ENCODE measurements at regions not wholly inside any gene's neighbourhood (a gene's known extent, or its start where the extent isn't known, plus 50 kb on each side); places are given as distances from the start of the nearest gene placed in this dataset.
"Not testable (repeated sequence)": the region's sequence is repeated elsewhere in the genome, so short reads cannot be mapped to it uniquely, and the experiment has no call there.

- DNase-seq, result no peak
- intact Hi-C loops (cut with DNase I), result no loop called here
- H3K9me3 ChIP-seq, result no peaks in the 10 kb centered on the region
Measured at GRCh38 chr4:28488021-28488420, 1627.4 kb downstream of the STIM2 start.

GRCh38 chr4:28490669-28491068 is 1630.0 kb downstream of the STIM2 start:
- Histone ChIP-seq H3K4me3 (no peak overlapping the region), H3K36me3 (no peaks in the 10 kb centered on the region), H3K27me3 (no peaks in the 10 kb centered on the region), H3K9me3 (no peaks in the 10 kb centered on the region), H3K4me1 (no peaks in the 10 kb centered on the region), H3K27ac (no peak overlapping the region)
- DNase-seq, result no peak
- TF ChIP-seq POLR2A (IDR thresholded peaks at IDR 0.05), result no peak
- no peak for TF ChIP-seq CTCF (IDR thresholded peaks at IDR 0.05)
- WGBS, 2 donors, result 74 to 78% methylated on average over 3 of the region's 3 CpGs
- intact Hi-C loops (cut with DNase I), result no loop called here

More at GRCh38 chr4:28488021-28488420, 1627.4 kb downstream of the STIM2 start:
- H3K4me1 ChIP-seq, result no peaks in the 10 kb centered on the region
- no peaks in the 10 kb centered on the region for H3K27me3 ChIP-seq
- no peaks in the 10 kb centered on the region for H3K36me3 ChIP-seq
- WGBS, 2 donors, result 60 to 78% methylated on average over 1 of the region's 1 CpG
- H3K4me3 ChIP-seq, result no peak overlapping the region
- no peak overlapping the region for H3K27ac ChIP-seq
- TF ChIP-seq CTCF (IDR thresholded peaks at IDR 0.05) (no peak), POLR2A (IDR thresholded peaks at IDR 0.05) (no peak)

- intact Hi-C loops (cut with DNase I), result no loop called here
- Histone ChIP-seq H3K27ac (no peak overlapping the region), H3K27me3 (no peaks in the 10 kb centered on the region), H3K36me3 (no peaks in the 10 kb centered on the region), H3K4me1 (no peaks in the 10 kb centered on the region), H3K4me3 (no peak overlapping the region), H3K9me3 (no peaks in the 10 kb centered on the region)
- WGBS, 2 donors, result 72 to 77% methylated on average over 4 of the region's 4 CpGs
- no peak for DNase-seq
- no peak for TF ChIP-seq CTCF (IDR thresholded peaks at IDR 0.05)
- TF ChIP-seq POLR2A (IDR thresholded peaks at IDR 0.05), result no peak
Measured at GRCh38 chr4:28505064-28505463, 1644.4 kb downstream of the STIM2 start.

GRCh38 chr4:28508636-28509035 is 1648.0 kb downstream of the STIM2 start:
- Histone ChIP-seq H3K4me3 (no peak overlapping the region), H3K4me1 (no peaks in the 10 kb centered on the region), H3K9me3 (no peaks in the 10 kb centered on the region), H3K27ac (no peak overlapping the region), H3K27me3 (no peaks in the 10 kb centered on the region), H3K36me3 (no peaks in the 10 kb centered on the region)
- DNase-seq, result no peak
- WGBS, 2 donors, result 86 to 92% methylated on average over 7 of the region's 9 CpGs
- intact Hi-C loops (cut with DNase I), result no loop called here
- TF ChIP-seq CTCF (IDR thresholded peaks at IDR 0.05) (no peak), POLR2A (IDR thresholded peaks at IDR 0.05) (no peak)

GRCh38 chr4:28514766-28515165 is 1654.1 kb downstream of the STIM2 start:
- H3K27ac ChIP-seq; H3K36me3 ChIP-seq; H3K4me3 ChIP-seq; H3K4me1 ChIP-seq; H3K27me3 ChIP-seq; H3K9me3 ChIP-seq; DNase-seq; intact Hi-C loops (cut with DNase I): not testable (repeated sequence)
- no CpG with 5 or more reads among the region's 30 CpGs for WGBS, 2 donors

GRCh38 chr4:28518561-28519165 is 1658.0 kb downstream of the STIM2 start:
- Histone ChIP-seq H3K4me3 (no peak overlapping the region), H3K27me3 (no peaks in the 10 kb centered on the region), H3K36me3 (no peaks in the 10 kb centered on the region), H3K27ac (no peak overlapping the region), H3K9me3 (no peaks in the 10 kb centered on the region), H3K4me1 (no peaks in the 10 kb centered on the region)
- intact Hi-C loops (cut with DNase I), result no loop called here
- 44 to 66% methylated on average over 1 of the region's 1 CpG for WGBS, 2 donors
- no peak for DNase-seq
- TF ChIP-seq POLR2A (IDR thresholded peaks at IDR 0.05), result no peak
- TF ChIP-seq CTCF (IDR thresholded peaks at IDR 0.05), result no peak
